Choroid plexus epithelial cell (primary cell): ENCODE measurements at regions not wholly inside any gene's neighbourhood (a gene's known extent, or its start where the extent isn't known, plus 50 kb on each side); places are given as distances from the start of the nearest gene placed in this dataset.

ENCODE experiments used
- DNase-seq: peaks from one replicate; pipeline ENCODE4 v3.0.0-alpha.2; 2010; ENCODE audit warnings: low read depth
- H3K4me3 ChIP-seq: 2 replicates; pipeline ENCODE4 v1.5.1; 2011; ENCODE audit warnings: low read depth, mild to moderate bottlenecking, control low read depth, low read length, moderate library complexity
- CTCF ChIP-seq: conservative IDR thresholded peaks from 2 replicates; pipeline ENCODE4 v1.5.1; 2011; ENCODE audit warnings: low read depth, mild to moderate bottlenecking, control low read depth, inconsistent platforms, low read length, moderate library complexity

GRCh38 chr7:144941127-144941526 lies 105.3 kb upstream of the TPK1 start:
- TF ChIP-seq CTCF, result no peak
- no peak overlapping the region for H3K4me3 ChIP-seq
- DNase-seq, result no peak

GRCh38 chr7:144937199-144937598 lies 101.3 kb upstream of the TPK1 start:
- TF ChIP-seq CTCF, result no peak
- DNase-seq, result no peak
- no peak overlapping the region for H3K4me3 ChIP-seq

GRCh38 chr7:144936314-144936713 lies 100.5 kb upstream of the TPK1 start:
- TF ChIP-seq CTCF, result no peak
- DNase-seq, result no peak
- H3K4me3 ChIP-seq, result no peak overlapping the region

GRCh38 chr7:144910411-144910810 lies 74.6 kb upstream of the TPK1 start:
- H3K4me3 ChIP-seq, result no peak overlapping the region
- DNase-seq, result no peak
- no peak for TF ChIP-seq CTCF

GRCh38 chr7:144908943-144909556 lies 73.2 kb upstream of the TPK1 start:
- DNase-seq, result no peak
- no peak overlapping the region for H3K4me3 ChIP-seq

GRCh38 chr7:144908324-144908723 lies 72.5 kb upstream of the TPK1 start:
- no peak for DNase-seq
- no peak for TF ChIP-seq CTCF
- no peak overlapping the region for H3K4me3 ChIP-seq

More at GRCh38 chr7:144908943-144909556, 73.2 kb upstream of the TPK1 start:
- no peak for TF ChIP-seq CTCF

- no peak for TF ChIP-seq CTCF
- DNase-seq, result no peak
Measured at GRCh38 chr7:144907577-144907976, 71.7 kb upstream of the TPK1 start.

More at GRCh38 chr7:144907577-144907976, 71.7 kb upstream of the TPK1 start:
- no peak overlapping the region for H3K4me3 ChIP-seq
